Erythroblast (primary cell): ENCODE measurements at regions not wholly inside any gene's neighbourhood (a gene's known extent, or its start where the extent isn't known, plus 50 kb on each side); places are given as distances from the start of the nearest gene placed in this dataset.

ENCODE experiments used
- DNase-seq, 2 experiments: peaks; one replicate each; lab custom pipeline; 2025; lab: John Stamatoyannopoulos, UW
- GATA1 ChIP-seq: IDR thresholded peaks from 2 replicates; pipeline ENCODE4 v1.6.1; 2011; ENCODE audit warnings: low read depth, mild to moderate bottlenecking, control low read depth, low read length, moderate library complexity
- POLR2A ChIP-seq: IDR thresholded peaks from 2 replicates; pipeline ENCODE4 v1.6.1; 2011; ENCODE audit warnings: mild to moderate bottlenecking, low read length

GRCh38 chr2:41989501-41990180 lies 58.2 kb upstream of the PKDCC start:
- DNase-seq, result no peak
- no peak for TF ChIP-seq POLR2A
- TF ChIP-seq GATA1, result no peak

GRCh38 chr2:41990245-41990644 lies 57.6 kb upstream of the PKDCC start:
- DNase-seq, result no peak
- TF ChIP-seq POLR2A, result no peak

DNA sequence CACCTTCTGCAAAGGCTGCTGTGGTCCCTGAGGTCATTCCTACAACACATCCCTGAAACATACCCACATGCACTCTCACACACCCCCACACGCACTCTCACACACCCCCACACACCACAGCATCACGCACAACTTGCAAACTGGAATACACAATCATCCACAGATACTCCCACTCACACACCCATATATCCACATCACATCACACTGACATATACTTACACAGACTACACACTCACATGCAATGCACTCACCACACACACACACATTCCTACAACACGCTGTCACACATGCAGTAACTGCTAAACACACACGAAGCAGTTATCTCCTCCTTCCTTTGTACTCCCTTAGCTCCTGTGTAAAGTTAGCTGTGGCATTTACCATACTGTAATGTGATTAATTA lies 57.1 kb upstream of the PKDCC start:
- DNase-seq, result no peak
- TF ChIP-seq POLR2A (no peak), GATA1 (no peak)

GRCh38 chr2:41992056-41992642 lies 55.7 kb upstream of the PKDCC start:
- DNase-seq, result no peak
- TF ChIP-seq POLR2A, result no peak
- TF ChIP-seq GATA1, result no peak

DNA sequence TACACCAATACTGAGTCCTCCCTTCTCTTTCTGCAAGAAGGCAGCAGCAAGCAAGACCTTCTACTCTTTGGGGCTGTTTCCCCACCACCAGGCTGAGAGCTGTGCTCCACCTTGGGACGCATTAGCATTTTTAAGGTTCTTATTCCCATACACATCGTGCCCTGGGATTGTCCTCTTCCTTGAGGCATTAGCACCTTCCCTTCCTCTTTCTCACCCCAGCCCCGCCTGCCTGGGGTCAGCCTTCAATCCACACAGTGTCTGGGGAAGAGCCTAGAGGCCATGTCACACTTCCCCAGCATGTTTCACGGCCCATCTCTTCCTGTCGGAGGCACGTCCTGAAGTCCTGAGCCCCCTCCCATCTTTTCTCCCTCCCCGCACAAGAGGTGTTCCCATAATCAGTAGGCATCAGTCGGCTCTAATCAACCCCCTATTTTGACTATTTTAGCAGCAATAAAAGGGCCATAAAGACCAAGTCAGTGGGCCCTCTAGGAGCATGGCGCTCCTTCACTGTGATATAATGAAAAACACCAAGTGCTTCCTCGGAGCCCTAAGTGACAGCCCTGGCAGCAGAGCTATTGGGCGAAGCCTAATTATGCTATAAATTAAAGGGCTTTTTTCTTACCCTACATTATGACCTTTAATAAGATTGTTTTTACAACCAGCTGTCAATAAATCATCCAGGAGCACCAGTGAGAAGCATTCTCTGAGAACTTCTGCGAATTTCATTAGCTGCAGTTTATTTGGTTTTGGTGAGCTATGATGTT lies 55.0 kb upstream of the PKDCC start:
- TF ChIP-seq POLR2A (no peak), GATA1 (no peak)
- no peak for DNase-seq

- DNase-seq, result no peak
- TF ChIP-seq POLR2A (no peak), GATA1 (no peak)
Observed at GRCh38 chr2:41993435-41993925, 54.3 kb upstream of the PKDCC start.

- DNase-seq, result no peak
- TF ChIP-seq GATA1 (no peak), POLR2A (no peak)
Observed at GRCh38 chr2:41994233-41994637, 53.6 kb upstream of the PKDCC start.

DNA sequence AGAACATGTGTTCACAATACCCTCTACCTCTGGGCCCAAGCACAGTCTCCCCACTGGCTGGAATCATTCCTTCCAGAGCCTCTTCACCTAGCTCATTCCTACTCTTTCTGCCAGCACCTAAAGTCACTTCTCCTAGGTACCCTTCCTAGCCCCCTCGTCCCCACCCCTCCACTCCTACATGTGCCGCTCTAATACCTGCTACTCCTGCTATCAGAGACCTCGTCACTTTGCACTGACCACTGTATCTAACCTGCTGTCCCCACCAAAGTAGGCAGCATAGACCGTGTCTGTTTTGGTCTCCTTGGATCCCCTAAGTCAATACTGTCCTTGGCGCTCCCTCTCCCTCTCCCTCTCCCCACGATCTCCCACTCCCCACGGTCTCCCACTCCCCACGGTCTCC lies 53.2 kb upstream of the PKDCC start:
- no peak for TF ChIP-seq GATA1
- TF ChIP-seq POLR2A, result no peak

GRCh38 chr2:41997561-41997960 lies 50.3 kb upstream of the PKDCC start:
- DNase-seq, result no peak
- TF ChIP-seq POLR2A (no peak), GATA1 (no peak)

More for the DNA sequence above, 53.2 kb upstream of the PKDCC start:
- DNase-seq, result no peak
